ENCODE measurements at regions not wholly inside any gene's neighbourhood (a gene's known extent, or its start where the extent isn't known, plus 50 kb on each side); places are given as distances from the start of the nearest gene placed in this dataset.

DNA sequence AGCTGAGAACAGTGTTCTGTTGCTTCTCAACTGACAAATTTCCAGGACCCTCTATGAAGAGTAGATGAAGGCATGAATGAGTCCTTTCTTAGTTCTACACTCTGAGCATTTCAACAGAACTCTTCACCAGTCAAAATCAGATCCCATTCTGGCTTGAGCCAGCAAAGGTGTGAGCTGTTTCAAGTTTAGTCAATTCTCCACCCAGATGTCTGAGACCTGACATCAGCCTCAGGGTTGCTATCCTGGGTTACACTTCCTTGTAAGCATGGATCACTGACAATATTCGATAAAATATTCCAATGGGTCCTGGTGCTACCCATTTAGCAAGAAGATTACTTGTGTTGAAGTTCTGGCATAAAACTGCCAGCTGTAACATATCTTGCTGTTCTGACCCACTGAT, 97.6 kb upstream of the PPP2R3A start:
- WGBS (ENCODE audit: low lambda C conversion rate, missing lambda C conversion rate), result 83% methylated on average over 1 of the region's 1 CpG
- Histone ChIP-seq H3K4me1 (ENCODE audit: insufficient read depth) (no peaks in the 10 kb centered on the region), H2AFZ (no peak overlapping the region), H3K27ac (no peak overlapping the region), H3K27me3 (no peaks in the 10 kb centered on the region), H3K9me3 (ENCODE audit: low read depth) (no peaks in the 10 kb centered on the region), H3K79me2 (no peaks in the 10 kb centered on the region), H3K4me2 (no peak overlapping the region), H3K36me3 (replicated peaks; ENCODE audit: insufficient read depth, low read depth) (no peaks in the 10 kb centered on the region), H4K20me1 (ENCODE audit: insufficient read depth, poor library complexity, severe bottlenecking) (no peaks in the 10 kb centered on the region), H3K9me2 (replicated peaks; ENCODE audit: insufficient read depth) (no peaks in the 10 kb centered on the region), H3K4me3 (no peak overlapping the region)
- no peak for DNase-seq (ENCODE audit: low spot score)
- TF ChIP-seq EZH2phosphoT487 (IDR thresholded peaks at IDR 0.05; ENCODE audit: low read depth, severe bottlenecking, unreplicated experiment), result no peak
- TF ChIP-seq, protein P1, sequence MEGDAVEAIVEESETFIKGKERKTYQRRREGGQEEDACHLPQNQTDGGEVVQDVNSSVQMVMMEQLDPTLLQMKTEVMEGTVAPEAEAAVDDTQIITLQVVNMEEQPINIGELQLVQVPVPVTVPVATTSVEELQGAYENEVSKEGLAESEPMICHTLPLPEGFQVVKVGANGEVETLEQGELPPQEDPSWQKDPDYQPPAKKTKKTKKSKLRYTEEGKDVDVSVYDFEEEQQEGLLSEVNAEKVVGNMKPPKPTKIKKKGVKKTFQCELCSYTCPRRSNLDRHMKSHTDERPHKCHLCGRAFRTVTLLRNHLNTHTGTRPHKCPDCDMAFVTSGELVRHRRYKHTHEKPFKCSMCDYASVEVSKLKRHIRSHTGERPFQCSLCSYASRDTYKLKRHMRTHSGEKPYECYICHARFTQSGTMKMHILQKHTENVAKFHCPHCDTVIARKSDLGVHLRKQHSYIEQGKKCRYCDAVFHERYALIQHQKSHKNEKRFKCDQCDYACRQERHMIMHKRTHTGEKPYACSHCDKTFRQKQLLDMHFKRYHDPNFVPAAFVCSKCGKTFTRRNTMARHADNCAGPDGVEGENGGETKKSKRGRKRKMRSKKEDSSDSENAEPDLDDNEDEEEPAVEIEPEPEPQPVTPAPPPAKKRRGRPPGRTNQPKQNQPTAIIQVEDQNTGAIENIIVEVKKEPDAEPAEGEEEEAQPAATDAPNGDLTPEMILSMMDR (IDR thresholded peaks at IDR 0.05; ENCODE audit: poor library complexity), result no peak
- no peak for TF ChIP-seq EZH2 (IDR thresholded peaks at IDR 0.05; ENCODE audit: borderline replicate concordance)

DNA sequence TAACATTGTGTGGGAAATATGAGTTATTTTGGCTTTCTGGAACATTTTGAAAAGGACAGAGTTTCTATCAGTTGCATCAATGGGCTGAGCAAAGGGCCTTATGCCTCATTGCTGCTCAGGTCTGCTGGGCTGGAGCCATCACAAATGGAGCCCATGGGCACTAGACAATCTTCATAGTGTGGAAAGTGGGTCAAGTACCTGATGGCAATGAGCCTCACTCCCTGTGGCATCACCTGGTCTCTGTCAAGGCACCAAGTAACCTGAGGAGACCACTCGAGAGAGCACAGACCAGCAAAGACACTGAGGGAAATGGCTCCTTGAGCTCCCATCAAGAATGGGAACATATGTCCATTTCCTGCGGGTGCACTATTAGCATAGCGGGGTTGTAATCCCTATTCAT, 96.7 kb upstream of the PPP2R3A start:
- H3K9me3 ChIP-seq (ENCODE audit: low read depth), result no peaks in the 10 kb centered on the region
- TF ChIP-seq EZH2phosphoT487 (IDR thresholded peaks at IDR 0.05; ENCODE audit: low read depth, severe bottlenecking, unreplicated experiment), result no peak
- no peaks in the 10 kb centered on the region for H3K27me3 ChIP-seq
- no peak overlapping the region for H3K4me3 ChIP-seq
- H3K4me1 ChIP-seq (ENCODE audit: insufficient read depth), result no peaks in the 10 kb centered on the region
- H3K27ac ChIP-seq, result no peak overlapping the region
- no peak overlapping the region for H3K4me2 ChIP-seq
- H3K36me3 ChIP-seq (replicated peaks; ENCODE audit: insufficient read depth, low read depth), result no peaks in the 10 kb centered on the region
- no peak overlapping the region for H2AFZ ChIP-seq
- no peak for DNase-seq (ENCODE audit: low spot score)
- WGBS (ENCODE audit: low lambda C conversion rate, missing lambda C conversion rate), result 74% methylated on average over 3 of the region's 3 CpGs
- H4K20me1 ChIP-seq (ENCODE audit: insufficient read depth, poor library complexity, severe bottlenecking), result no peaks in the 10 kb centered on the region
- no peaks in the 10 kb centered on the region for H3K9me2 ChIP-seq (replicated peaks; ENCODE audit: insufficient read depth)
- H3K79me2 ChIP-seq, result no peaks in the 10 kb centered on the region

DNA sequence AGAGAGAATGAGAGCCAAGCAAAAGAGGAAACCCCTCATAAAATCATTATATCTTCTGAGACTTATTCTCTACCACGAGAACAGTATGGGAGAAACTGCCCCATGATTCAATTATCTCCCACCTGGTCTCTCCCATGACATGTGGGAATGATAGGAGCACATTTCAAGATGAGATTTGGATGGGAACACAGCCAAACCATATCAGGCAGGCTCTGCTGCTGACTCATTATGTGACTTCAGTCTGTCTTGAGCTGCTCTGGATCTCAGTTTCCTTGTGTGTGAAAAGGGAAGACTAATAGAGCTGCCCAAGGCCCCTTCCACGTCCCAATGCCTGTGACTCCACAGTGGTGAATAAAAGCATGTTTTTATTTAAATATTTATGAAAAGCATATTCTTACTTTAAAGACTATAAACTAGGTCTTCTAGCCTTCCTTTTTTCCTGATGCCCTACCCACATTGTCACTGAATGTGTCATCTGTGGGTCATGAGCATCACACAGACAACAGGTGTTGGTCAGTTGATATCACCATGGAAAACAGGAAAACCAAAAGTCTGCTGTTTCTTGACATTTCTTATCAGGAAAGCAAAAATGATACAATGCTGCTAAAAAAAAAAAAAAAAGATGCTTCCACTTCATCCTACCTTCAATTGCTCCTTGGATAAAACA, 96.0 kb upstream of the PPP2R3A start:
- Histone ChIP-seq H3K9me3 (ENCODE audit: low read depth) (no peaks in the 10 kb centered on the region), H2AFZ (no peak overlapping the region), H3K4me2 (no peak overlapping the region), H3K36me3 (replicated peaks; ENCODE audit: insufficient read depth, low read depth) (no peaks in the 10 kb centered on the region), H3K4me3 (no peak overlapping the region), H3K4me1 (ENCODE audit: insufficient read depth) (no peaks in the 10 kb centered on the region), H3K9me2 (replicated peaks; ENCODE audit: insufficient read depth) (no peaks in the 10 kb centered on the region), H3K27ac (no peak overlapping the region), H4K20me1 (ENCODE audit: insufficient read depth, poor library complexity, severe bottlenecking) (no peaks in the 10 kb centered on the region), H3K27me3 (no peaks in the 10 kb centered on the region), H3K79me2 (no peaks in the 10 kb centered on the region)
- DNase-seq (ENCODE audit: low spot score), result no peak
- no peak for TF ChIP-seq EZH2 (IDR thresholded peaks at IDR 0.05; ENCODE audit: borderline replicate concordance)
- no peak for TF ChIP-seq EZH2phosphoT487 (IDR thresholded peaks at IDR 0.05; ENCODE audit: low read depth, severe bottlenecking, unreplicated experiment)
- TF ChIP-seq, protein P1 (IDR thresholded peaks at IDR 0.05; ENCODE audit: poor library complexity), result no peak
- 81% methylated on average over 2 of the region's 2 CpGs for WGBS (ENCODE audit: low lambda C conversion rate, missing lambda C conversion rate)

DNA sequence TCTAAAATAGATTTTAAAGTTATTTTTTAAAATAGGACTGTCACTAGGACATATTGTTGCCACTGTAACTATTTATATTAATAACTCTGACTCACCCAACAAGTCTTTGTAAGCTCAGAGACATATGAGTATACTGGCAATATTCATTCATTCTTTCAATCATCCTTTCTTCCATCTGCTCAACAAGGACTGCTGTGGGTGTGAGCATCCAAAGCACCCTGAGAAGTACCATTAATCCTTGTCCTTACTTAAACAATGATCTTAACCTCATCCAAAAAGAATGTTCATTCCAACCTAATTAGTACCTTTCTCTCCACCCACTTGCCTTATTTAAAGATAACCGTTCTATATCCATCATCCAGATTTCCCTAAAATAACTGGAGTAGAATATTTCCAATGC, 94.2 kb upstream of the PPP2R3A start:
- WGBS (ENCODE audit: low lambda C conversion rate, missing lambda C conversion rate), result 78% methylated on average over 1 of the region's 1 CpG

More for the DNA sequence above, 94.2 kb upstream of the PPP2R3A start:
- no peak for DNase-seq (ENCODE audit: low spot score)
- H3K4me1 ChIP-seq (ENCODE audit: insufficient read depth), result no peaks in the 10 kb centered on the region
- no peak overlapping the region for H3K4me3 ChIP-seq
- H3K79me2 ChIP-seq, result no peaks in the 10 kb centered on the region
- no peaks in the 10 kb centered on the region for H3K36me3 ChIP-seq (replicated peaks; ENCODE audit: insufficient read depth, low read depth)
- H3K9me3 ChIP-seq (ENCODE audit: low read depth), result no peaks in the 10 kb centered on the region
- no peak overlapping the region for H3K4me2 ChIP-seq
- no peak overlapping the region for H3K27ac ChIP-seq
- no peaks in the 10 kb centered on the region for H3K27me3 ChIP-seq
- TF ChIP-seq EZH2 (IDR thresholded peaks at IDR 0.05; ENCODE audit: borderline replicate concordance) (no peak), EZH2phosphoT487 (IDR thresholded peaks at IDR 0.05; ENCODE audit: low read depth, severe bottlenecking, unreplicated experiment) (no peak)
- TF ChIP-seq, protein P1 (IDR thresholded peaks at IDR 0.05; ENCODE audit: poor library complexity), result no peak
- no peaks in the 10 kb centered on the region for H3K9me2 ChIP-seq (replicated peaks; ENCODE audit: insufficient read depth)
- H2AFZ ChIP-seq, result no peak overlapping the region
- no peaks in the 10 kb centered on the region for H4K20me1 ChIP-seq (ENCODE audit: insufficient read depth, poor library complexity, severe bottlenecking)
